Left hindlimb (tissue), 1 donor: ENCODE measurements at regions not wholly inside any gene's neighbourhood (a gene's known extent, or its start where the extent isn't known, plus 50 kb on each side); places are given as distances from the start of the nearest gene placed in this dataset.
"Not testable (repeated sequence)": the region's sequence is repeated elsewhere in the genome, so short reads cannot be mapped to it uniquely, and the experiment has no call there.

Experiments
- DNase-seq: peaks from one replicate; pipeline ENCODE4 v3.0.0-alpha.2; 2018

- no peak for DNase-seq
Observed at GRCh38 chr17:13131225-13131624, 113.4 kb upstream of the ELAC2 start.

GRCh38 chr17:13129356-13129755 lies 111.5 kb upstream of the ELAC2 start:
- DNase-seq = no peak

DNA sequence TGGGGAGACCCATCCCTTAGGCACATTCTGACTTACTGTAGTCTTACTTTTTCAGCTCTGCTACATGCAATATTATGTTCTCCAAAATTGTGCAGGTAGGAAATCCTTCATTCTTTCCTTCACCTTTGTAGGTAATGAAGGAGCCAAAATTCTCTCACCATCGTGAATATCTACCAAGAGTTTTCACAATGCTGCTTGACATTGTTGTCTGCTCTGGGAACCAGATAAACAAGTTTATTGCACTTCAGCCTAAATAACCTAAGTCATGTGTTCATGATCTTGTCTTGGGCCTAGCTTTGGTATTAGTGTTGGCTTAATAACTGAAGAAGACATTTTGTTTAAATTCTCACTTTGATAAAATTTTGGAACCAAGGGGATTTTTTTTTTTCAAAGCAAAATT lies 110.8 kb upstream of the ELAC2 start:
- DNase-seq = no peak

GRCh38 chr17:13127921-13128602 lies 110.2 kb upstream of the ELAC2 start:
- no peak for DNase-seq

GRCh38 chr17:13120864-13121263 lies 103.0 kb upstream of the ELAC2 start:
- no peak for DNase-seq

- no peak for DNase-seq
Observed at GRCh38 chr17:13118311-13118710, 100.5 kb upstream of the ELAC2 start.

DNA sequence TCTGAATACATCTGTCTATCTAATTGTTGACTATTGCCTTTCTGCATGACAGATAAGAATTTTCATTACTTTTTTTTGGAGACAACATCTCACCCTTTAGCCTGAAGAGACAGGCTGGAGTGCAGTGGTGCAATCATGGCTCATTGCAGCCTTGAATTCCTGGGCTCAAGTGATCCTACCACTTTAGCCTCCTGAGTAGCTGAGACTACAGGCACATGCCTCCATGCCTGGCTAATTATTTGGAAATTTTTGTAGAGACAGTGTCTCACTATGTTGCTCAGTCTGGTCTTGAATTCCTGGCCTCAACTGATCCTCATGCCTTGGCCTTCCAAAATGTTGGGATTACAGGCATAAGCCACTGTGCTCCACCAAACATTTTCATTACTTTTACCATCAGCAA lies 99.8 kb upstream of the ELAC2 start:
- DNase-seq = no peak

DNA sequence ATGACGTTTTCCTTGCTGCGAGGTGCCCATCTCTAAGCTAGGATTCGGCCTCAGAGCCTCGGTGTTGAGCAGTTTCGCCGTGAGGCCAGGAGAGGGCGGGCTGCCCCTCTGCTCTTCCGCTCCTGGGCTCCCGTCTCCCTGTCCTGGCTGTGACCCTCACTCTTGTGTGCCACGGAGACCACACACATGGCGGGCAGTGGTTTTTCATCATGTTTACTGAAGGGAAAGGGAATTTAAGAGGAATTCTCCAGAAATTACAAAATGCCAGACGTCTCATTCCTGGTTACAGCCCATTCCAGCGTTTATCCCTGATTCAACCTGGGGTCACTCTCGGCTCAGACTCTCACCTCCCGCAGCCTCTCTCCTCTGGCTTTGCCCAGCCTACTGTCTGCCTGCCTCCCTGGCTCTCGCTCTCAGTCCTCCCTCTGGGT lies 96.8 kb upstream of the ELAC2 start:
- DNase-seq = peak; percentile 73

GRCh38 chr17:13113821-13114525 lies 96.1 kb upstream of the ELAC2 start:
- DNase-seq = no peak

- no peak for DNase-seq
Observed at GRCh38 chr17:13107676-13108235, 89.9 kb upstream of the ELAC2 start.

- no peak for DNase-seq
Observed at GRCh38 chr17:13106171-13106570, 88.3 kb upstream of the ELAC2 start.

- DNase-seq = no peak
Observed at GRCh38 chr17:13104576-13104975, 86.7 kb upstream of the ELAC2 start.

DNA sequence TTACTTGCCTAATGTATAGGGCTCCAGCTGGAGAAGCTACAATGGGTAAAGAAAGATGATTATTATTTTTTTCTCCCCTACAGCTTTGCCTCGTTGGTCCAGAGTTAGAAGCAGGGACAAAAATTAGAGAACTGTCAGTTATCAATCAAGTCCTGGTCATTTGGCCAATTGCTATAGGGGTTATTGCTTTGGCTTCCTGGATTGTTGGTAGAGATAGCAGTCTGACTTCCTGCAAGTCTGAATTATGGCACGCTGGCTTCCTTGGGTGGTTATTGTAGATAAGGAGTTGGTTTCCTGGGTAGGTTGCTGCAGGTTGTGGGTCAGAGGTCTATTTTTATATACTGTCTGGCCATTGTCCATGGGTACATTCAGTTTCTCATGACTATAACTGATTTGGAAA lies 84.7 kb upstream of the ELAC2 start:
- no peak for DNase-seq

DNA sequence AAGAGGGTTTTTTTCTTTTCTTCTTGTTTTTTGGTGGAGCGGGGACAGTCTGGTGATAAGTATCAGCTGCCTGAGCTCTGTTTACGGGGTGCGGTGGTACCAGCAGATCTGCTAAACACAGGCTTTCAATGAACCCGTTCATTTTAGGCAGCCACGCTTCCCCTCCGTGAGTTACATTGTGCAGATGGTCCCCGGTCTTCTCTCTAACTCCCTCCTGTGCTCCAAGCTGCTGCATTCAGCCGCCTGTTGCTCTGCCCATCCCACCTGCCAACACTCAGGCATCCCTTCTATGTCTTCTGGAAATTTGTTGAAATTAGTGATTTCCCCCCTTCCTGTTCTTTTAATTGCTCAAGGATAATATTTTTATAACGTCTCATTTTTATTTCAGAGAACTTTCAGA lies 82.1 kb upstream of the ELAC2 start:
- no peak for DNase-seq

- DNase-seq = no peak
Observed at GRCh38 chr17:13099089-13099735, 81.4 kb upstream of the ELAC2 start.

- no peak for DNase-seq
Observed at GRCh38 chr17:13096291-13096690, 78.5 kb upstream of the ELAC2 start.

DNA sequence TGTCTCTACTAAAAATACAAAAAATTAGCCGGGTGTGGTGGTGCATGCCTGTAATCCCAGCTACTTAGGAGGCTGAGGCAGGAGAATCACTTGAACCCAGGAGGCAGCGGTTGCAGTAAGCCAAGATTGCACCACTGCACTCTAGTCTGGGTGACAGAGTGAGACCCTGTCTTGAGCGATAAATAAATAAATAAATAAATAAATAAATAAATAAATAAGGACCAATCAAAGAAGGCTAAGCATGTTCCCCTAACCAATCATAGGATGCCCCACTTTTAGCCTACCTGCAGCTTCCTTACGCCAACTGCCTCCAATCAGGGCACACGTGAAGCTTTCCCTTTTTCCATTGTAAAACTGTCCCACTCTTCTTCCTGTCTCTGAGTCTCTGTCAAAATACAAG lies 74.2 kb upstream of the ELAC2 start:
- DNase-seq = not testable (repeated sequence)

DNA sequence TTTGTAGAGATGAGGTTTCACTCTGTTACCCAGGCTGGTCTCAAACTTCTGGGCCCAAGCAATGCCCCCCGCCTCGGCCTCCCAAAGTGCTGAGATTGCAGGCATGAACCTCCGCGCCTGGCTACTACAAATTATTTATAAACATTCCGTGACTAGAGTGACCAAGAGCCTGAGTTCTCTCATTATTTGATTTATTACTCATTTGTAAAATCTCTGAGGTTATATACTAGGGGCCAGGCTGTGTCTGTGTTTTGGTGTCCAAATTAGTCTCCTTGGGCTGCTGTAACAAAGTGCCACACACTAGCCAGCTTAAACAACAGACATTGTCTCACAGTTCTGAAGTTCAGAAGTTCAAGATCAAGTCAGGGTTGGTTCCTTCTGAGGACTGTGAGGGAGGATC lies 70.8 kb upstream of the ELAC2 start:
- DNase-seq = no peak

DNA sequence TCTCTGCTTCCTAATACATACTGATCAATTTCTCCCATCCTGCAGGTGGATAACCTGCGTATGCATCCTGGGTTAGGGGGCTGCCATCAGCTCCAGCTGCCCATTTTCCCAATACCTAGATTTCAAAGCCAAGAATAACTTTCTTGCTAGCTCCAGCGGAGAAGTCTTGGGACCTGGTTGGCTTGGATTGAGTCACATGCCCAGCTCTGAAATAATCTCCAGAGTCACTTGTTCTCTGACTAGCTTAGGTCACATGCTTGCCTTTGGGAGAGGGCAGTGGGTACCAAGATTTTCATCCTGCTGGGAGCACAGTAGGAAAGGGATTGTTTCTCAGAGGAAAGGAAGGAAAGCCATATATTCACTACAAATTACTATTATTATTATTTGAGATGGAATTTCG lies 70.0 kb upstream of the ELAC2 start:
- DNase-seq = no peak

DNA sequence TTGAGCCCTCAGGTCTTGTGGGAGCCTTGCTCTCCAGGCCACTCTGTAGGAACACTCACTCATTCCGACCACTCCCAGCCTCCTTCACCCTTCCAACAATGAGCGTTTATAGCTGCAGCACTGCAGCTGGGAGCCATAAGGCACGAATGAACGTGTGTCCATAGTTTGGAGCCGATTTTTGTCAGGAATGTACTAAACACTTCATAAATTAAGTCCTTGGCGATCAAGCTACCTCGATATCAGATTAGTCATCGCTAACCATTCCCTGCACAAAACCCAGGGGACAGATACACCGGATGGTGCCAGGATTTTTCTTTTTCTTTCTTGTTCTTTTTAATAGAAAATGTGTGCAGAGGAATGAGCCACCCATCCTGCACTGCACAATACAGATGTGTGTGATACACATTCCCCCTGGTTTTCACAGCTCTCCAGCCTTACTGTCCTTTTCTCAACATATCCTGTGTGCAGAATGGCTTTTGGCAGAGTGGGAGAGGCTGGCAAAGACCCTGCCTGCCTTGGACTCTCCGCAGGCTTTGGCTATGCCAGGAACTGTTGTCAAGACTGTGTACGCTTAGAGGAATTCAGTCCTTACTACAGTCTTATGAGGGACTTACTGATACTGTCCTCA lies 68.4 kb upstream of the ELAC2 start:
- peak; percentile 68 for DNase-seq

DNA sequence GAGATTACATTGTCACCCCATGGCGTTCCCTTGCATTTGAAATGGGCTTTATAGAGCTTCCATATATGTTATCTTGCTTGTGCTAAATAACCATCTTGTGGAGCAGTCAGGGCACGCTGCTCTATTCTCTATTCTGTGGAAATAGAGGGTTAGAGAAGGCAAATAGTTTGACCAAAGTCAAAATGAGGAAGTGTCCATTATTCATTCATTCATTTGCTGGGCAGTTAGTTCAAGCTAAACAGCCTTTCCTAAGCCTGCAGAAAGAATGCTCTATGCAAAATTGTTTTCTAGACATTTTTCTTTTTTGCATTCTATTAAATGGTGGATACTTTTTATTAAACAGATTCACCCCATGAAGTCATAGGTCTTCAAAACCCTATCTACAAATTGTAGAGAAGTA lies 67.8 kb upstream of the ELAC2 start:
- DNase-seq = no peak

- DNase-seq = no peak
Observed at GRCh38 chr17:13084420-13084819, 66.6 kb upstream of the ELAC2 start.

DNA sequence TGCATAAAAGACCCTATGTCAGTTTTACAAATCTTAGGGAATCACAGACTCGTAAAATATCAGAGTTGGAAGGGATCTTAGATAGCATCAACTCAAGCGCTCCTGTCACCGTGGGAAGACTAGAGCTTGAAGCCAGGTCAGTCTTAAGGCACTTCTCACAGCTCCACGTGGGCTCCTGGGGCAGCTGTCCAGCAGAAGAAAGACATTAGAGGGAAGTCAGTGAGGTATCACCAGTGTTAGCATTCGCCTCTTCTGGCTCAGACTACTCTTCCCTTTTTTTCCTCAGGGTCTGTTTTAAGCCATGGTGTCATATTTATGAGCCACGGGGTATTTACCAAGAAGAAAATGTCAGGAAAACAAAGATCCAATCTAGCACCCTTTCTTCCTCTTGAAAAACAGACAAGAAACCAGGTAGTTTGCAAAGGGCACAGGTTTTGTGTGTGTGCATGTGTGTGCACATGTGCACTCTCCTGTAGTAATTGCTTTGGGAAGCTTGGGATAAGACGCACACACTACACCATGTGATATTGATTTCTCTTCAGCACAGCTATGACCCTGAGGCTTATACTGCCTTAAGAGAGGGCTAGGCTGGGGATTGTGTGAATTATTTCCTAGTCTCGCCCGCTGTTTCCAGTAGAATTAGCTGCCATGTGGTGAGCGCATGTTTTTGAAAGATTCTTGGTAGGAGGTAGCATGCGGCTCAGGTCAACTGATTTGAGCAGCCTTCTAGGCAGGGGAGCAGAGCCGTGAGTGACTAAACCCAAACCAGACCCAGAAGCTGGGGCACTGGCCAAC lies 61.0 kb upstream of the ELAC2 start:
- DNase-seq = no peak
